NCI-H2196 treated with DMSO at 0.1 percent for 48 hours (cell line): ENCODE measurements at regions not wholly inside any gene's neighbourhood (a gene's known extent, or its start where the extent isn't known, plus 50 kb on each side); places are given as distances from the start of the nearest gene placed in this dataset.

Source experiments
- DNase-seq: peaks from one replicate; lab custom pipeline; 2025; ENCODE audit not compliant: unreplicated experiment; lab: John Stamatoyannopoulos, UW

- no peak for DNase-seq
Observed at GRCh38 chr12:5223881-5224280, 180.2 kb downstream of the KCNA5 start.

GRCh38 chr12:5226581-5226980 lies 182.9 kb downstream of the KCNA5 start:
- DNase-seq: no peak

GRCh38 chr12:5227708-5228373 lies 184.2 kb downstream of the KCNA5 start:
- DNase-seq: no peak

- DNase-seq: no peak
Observed at GRCh38 chr12:5230156-5230555, 186.5 kb downstream of the KCNA5 start.

GRCh38 chr12:5230861-5231260 lies 187.2 kb downstream of the KCNA5 start:
- DNase-seq: no peak

- no peak for DNase-seq
Observed at GRCh38 chr12:5232291-5232690, 188.6 kb downstream of the KCNA5 start.

- DNase-seq: no peak
Observed at GRCh38 chr12:5232826-5233500, 189.3 kb downstream of the KCNA5 start.

- DNase-seq: no peak
Observed at GRCh38 chr12:5236022-5236640, 192.5 kb downstream of the KCNA5 start.

GRCh38 chr12:5242440-5242839 lies 189.5 kb upstream of the NTF3 start:
- no peak for DNase-seq

GRCh38 chr12:5243014-5243413 lies 188.9 kb upstream of the NTF3 start:
- DNase-seq: no peak

GRCh38 chr12:5244513-5244972 lies 187.4 kb upstream of the NTF3 start:
- DNase-seq: no peak

- no peak for DNase-seq
Observed at GRCh38 chr12:5246196-5246595, 185.7 kb upstream of the NTF3 start.

GRCh38 chr12:5247144-5247543 lies 184.8 kb upstream of the NTF3 start:
- no peak for DNase-seq

GRCh38 chr12:5248230-5248629 lies 183.7 kb upstream of the NTF3 start:
- no peak for DNase-seq

GRCh38 chr12:5248999-5249526 lies 182.8 kb upstream of the NTF3 start:
- no peak for DNase-seq

GRCh38 chr12:5251092-5251491 lies 180.8 kb upstream of the NTF3 start:
- no peak for DNase-seq

GRCh38 chr12:5251786-5252185 lies 180.1 kb upstream of the NTF3 start:
- DNase-seq: no peak

GRCh38 chr12:5254703-5255102 lies 177.2 kb upstream of the NTF3 start:
- DNase-seq: no peak

GRCh38 chr12:5257763-5258495 lies 174.0 kb upstream of the NTF3 start:
- no peak for DNase-seq

GRCh38 chr12:5258498-5258897 lies 173.4 kb upstream of the NTF3 start:
- no peak for DNase-seq

GRCh38 chr12:5258926-5259325 lies 173.0 kb upstream of the NTF3 start:
- no peak for DNase-seq
